ENCODE measurements at regions not wholly inside any gene's neighbourhood (a gene's known extent, or its start where the extent isn't known, plus 50 kb on each side); places are given as distances from the start of the nearest gene placed in this dataset.

GRCh38 chr11:35078470-35078735, 60.6 kb upstream of the CD44 start:
- no peak for TF ChIP-seq CTCF (IDR thresholded peaks at IDR 0.05)
- no peak for TF ChIP-seq EP300 (IDR thresholded peaks at IDR 0.05)
- no peak for TF ChIP-seq POLR2A (IDR thresholded peaks at IDR 0.05)

Measured in upper lobe of left lung (tissue), 4 donors.